ENCODE measurements at regions not wholly inside any gene's neighbourhood (a gene's known extent, or its start where the extent isn't known, plus 50 kb on each side); places are given as distances from the start of the nearest gene placed in this dataset.
"Not testable (repeated sequence)": the region's sequence is repeated elsewhere in the genome, so short reads cannot be mapped to it uniquely, and the experiment has no call there.

DNA sequence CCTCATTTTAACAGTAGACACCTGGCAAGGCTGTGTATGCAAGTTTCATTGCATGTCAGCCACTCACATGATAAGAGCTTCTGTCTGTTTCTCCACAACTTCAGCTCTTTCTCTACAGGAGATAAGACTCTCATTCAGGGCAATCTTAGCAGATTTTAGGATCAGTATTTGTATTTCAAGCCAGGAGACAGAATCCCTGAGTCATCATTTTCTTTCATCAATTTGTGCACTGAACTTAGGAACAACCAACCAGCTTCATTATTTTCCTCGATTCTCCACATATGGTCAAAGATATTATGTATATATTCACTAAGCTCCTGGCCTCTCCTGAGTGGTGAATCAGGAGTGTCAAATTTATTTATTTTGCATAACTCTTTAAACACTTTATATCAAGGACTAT lies 181.8 kb upstream of the CCNH start:
- DNase-seq, result no peak

DNA sequence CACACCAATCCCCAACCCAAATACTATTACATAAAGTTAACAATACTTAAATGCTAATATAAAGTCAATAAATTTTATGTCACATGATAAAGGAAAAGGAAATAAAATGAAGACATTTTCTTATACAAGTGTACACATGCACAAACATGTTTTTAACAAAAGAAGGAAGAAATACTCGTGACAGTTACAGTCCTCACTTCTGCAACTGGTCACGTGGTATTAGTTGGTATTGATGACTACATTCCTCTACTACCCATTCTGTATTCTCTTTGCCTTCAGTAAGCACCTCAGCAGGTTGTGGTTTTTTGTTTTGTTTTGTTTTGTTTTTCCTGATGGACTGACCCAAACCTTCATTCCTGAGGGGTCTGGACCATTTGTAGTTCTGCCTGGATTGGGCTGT lies 176.9 kb upstream of the CCNH start:
- DNase-seq, result no peak

DNA sequence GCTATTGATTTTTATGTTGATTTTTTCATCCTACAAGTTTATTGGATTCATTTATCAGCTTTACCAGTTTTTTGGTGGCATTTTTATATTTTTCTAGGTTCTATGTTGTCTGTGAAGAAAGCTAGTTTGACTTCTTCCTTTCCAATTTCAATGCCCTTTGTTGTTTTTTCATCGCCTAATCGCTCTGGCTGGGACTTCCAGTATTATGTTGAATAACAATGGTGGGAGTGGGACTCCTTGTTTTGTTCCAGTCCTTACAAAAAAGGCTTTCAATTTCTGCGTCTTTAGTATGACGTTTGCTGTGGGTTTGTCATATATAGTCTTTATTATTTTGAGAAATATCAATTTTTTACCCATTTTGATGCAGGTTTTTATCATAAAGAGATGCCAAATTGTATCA lies 175.6 kb upstream of the CCNH start:
- no peak for DNase-seq

DNA sequence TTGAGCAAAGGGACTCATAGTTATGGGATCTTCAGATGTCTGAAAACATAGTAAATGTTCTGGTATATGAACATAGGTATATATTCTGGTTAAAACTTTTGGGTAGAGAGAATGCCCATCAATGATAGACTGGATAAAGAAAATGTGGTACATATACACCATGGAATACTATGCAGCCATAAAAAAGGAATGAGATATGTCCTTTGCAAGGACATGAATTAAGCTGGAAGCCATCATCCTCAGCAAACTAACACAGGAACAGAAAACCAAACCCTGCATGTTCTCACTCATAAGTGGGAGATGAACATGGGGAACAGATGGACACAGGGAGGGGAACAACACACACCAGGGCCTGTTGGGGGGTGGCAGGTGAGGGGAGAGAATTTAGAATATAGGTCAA lies 171.0 kb upstream of the CCNH start:
- DNase-seq, result not testable (repeated sequence)

DNA sequence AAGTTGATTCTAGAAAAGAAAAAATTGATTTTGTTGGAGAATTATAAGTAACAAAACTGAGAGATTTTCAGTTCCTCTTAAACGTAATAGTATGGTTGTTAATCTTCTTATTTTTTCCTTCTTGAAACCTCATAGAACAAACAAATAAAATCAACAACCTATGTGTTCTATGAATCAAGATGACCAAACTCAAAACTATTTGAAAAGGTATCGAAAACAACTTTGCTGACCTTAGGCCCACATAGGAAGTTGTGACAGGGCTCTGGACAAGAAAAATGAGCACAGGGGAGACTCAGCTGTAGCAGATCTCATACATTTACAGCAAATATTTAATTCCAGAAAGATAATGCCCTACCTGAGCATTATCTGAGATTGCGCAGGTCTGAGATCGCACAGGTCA lies 169.4 kb upstream of the CCNH start:
- no peak for DNase-seq

DNA sequence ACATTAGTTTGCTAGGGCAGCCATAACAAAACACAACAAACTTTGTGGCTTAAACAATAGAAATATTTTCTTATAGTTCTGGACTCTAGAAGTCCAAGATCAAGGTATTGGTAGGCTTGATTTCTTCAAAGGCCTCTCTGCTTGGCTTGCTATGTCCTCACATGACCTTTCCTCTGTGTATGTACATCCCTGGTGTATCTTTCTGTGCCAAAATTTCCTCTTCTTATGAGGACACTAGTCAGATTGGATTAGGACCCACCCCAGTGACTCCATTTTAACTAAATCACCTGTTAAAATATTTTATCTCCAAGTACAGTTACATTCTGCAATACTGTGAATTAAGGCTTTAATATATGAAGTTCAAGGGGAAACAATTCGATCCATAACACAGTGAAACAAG lies 168.9 kb upstream of the CCNH start:
- DNase-seq, result no peak

DNA sequence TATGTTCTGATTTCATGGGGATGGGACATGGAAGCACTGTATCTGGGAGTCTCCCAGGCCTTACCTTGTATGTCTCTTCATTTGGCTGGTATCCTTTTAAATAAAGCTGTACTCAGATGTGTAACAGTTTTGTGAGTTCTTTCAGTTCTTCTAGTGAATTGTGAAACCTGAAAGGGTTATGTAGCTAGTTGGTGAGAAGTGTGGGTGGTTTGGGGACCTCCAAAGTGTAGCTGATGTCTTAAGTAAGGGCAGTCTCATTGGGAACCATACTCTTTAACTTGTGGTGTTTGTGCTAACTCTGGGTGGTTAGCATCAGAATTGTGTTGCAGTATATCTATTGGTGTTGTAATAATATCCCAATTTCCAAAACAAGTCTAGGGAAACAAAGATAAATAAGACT lies 166.9 kb upstream of the CCNH start:
- no peak for DNase-seq

DNA sequence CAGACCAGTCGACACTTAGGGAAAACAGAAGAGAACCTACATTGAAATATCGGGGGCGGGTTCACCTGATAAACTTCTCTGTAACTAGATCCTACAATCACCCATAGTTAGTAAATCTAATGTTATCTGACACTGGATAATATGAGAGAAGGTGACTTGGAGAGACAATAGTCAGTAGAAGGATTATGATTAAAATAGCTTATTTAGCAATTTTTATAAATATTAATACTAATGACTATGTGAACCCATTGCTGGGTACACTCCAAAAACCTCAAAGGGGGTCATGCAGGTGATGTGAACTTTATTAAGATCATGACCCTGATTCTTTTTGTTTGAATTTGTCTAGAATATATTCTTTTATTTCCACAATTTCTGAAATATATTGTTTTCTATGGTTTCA lies 164.1 kb upstream of the CCNH start:
- no peak for DNase-seq

DNA sequence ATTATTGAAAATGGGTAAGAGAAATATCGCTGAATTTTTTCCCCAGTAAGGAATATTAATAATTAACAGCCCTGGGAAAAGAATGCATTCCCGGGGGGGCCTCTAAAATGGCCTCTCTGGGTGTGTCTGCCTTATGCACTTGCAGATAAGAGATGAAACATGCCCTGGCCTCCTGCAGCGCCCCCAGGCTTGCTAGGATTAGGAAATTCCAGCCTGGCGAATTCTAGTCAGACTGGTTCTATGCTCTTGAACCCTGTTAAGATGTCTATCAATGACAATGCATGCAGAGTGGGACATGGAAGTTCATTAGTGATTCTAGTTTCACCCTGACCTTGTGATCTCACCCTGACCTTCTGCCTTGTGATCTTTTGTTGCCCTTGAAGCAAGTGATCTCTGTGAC lies 163.6 kb upstream of the CCNH start:
- DNase-seq, result not testable (repeated sequence)

DNA sequence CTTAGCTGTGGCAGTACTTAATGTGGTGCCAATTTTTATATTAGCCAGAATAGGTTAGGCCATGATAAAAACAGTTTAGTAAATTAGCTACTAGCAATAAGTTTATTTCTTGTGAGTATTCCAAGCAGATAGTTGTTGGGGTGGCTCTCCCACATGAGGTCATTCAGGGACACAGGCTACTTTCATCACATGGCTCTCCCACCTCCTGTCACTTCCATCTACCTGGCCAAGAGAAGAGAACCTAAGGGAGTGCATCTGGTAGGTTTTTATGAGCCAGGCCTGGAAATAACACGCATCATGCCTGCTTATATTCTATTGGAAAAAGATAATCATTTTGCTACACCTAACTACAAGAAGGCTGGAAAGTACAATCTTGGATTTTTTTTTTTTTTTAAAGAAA lies 161.4 kb upstream of the CCNH start:
- no peak for DNase-seq

DNA sequence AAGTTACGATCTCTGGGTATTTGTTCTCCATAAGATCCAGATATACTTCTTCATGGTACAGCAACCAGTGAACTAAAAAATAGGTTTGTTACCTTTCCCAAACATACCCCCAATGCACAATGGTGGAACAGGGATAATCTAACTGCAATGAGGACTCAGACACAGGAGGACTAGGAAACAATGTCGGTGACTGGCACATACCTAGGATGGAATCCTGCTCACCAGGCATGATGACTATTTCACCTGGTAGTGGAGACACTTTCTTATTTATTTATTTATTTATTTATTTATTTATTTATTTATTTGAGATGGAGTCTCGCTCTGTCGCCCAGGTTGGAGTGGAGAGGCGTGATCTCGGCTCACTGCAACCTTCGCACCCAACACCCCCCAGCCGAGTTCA lies 159.9 kb upstream of the CCNH start:
- DNase-seq, result no peak

DNA sequence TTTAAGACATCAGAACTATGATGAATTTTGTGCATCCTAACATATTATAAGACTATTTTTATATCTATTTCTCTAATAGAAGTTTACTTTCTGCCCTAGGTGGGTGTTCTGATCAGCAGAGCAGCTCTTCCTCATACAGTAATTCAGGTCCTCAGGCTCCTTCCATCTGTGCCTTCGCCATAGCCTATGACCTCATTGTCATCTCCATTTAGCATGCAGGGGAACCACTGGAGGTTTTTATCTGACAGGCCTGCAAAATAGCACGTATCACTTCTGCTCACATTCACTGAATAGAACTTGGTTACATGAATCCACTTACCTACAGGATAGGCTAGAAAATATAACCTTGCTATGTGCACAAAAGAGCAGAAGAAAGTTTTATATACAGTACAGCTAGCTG lies 159.4 kb upstream of the CCNH start:
- no peak for DNase-seq

DNA sequence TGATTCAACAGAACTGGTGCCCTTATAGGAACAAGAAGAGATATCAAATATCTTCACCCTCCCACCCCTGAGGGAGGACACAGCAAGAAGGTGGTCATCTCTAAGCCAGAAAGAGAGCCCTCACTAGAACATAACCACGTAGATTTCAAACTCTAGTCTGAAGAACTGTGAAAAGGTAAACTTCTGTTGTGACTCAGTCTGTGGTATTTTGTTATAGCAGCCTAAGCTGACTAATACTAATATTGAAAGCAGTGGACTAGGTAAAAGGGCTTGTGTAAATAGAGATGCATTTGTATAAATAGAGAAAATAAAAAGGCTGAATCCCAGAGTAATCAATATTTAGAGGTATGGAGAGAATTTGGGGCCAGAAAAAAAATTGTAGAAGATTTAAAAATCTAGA lies 157.6 kb upstream of the CCNH start:
- DNase-seq, result no peak

DNA sequence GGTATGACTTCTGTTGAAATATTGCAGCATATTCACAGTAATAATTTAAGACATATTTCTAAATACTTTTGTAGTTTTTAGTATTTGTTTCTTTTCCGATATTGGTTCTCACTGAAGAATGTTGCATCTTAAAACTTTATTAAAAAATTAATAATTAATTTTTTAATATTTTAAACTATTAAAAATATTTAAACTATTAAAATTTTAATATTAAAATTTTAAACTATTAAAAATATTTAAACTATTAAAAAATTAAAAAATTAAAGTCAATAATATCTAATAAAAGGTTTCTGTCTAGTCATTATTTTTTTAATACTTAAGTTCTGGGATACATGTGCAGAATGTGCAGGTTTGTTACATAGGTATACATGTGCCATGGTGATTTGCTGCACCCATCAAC lies 149.3 kb upstream of the CCNH start:
- no peak for DNase-seq

DNA sequence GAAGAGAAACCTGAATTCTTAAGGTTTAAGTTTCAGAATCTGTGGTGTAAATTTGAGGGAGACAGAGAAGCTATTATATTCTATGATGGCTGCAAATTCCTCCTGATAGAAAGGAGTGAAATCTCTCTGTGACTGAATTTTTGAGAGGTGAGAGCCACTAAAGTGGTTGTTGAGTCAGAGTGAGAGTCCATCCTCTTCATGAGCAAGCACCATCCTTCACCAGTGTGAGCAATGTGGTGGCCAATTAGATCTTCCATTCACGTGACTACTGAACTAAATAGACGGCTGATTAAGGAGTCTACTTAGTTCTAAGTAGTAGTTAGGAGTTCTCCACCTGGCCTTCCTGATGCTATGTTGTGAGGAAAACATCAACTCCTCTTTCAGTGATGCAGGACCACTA lies 147.8 kb upstream of the CCNH start:
- DNase-seq, result no peak

DNA sequence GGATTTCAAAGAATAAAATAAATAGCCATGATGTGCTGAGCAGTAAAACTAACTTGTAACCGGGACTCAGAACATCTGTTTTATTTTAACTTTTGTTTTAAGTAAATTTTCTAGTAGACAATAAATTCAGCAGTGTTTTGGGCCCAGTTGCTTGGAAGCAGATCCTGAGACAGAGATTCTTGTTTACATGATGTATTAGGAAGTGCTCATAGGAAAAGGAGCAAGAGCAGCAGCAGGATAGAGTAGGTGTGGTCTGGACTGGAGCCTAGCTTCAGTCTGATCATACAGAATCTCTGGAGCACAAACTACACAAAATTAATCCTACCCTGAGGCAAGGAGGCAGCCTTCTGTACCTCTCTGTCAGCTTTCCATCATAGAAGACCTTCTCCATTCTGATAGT lies 139.2 kb upstream of the CCNH start:
- no peak for DNase-seq

DNA sequence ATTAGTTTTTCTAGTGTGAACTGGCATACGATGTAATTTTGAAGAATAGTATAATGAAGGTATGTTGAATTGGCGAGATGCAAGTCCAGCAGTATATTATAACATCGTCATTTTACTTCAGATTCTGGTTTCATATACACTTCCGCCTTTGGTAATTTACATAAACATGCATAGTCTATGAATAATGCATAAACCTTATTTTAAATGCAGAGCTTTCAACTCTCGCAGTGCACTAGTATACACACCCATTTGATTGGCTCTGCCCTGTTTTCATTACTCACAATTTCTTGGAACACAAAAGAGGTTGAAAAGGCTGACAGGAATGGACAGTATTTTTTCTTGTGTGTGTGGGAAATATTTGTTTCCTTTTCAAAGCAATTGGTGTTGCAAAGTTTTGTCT lies 128.9 kb upstream of the CCNH start:
- DNase-seq, result no peak

DNA sequence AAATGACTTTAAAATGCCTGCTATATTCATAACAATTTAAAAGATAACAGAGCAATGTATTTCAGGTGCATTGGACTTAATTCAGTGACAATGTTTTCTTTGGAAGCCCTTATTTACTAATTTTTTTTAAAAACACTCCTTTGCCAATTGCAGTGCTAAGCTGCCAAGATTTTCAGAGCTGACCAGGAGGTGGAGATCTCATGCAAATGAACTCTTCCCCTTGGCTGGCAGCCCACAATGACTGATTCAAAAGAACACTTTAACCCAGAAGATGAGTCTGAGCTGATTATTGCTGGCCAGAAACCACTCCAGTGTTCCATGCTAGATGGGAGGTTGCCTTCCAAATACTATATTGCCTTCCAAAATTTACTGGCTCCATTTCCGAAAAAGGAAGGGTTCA lies 128.3 kb upstream of the CCNH start:
- peak in 1 of 2 experiments; percentile 23 for DNase-seq

DNA sequence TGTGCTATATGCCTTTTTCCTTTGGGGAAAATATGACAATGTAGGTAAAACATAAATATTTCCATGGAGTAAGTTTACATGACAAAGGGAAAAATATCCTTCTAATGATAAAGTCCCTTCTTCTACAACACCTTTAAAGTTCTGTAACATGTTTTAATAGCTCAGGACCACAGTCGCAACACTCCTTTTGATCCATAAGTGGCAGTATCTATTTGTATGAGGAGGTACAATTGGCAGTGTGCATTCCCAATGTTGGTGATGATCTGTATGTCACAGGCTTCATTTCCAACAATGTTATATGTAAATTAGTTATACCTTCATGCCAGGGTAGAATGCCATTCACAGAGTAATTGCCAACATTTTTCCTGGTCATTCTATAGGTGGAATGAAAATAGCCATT lies 127.1 kb upstream of the CCNH start:
- no peak for DNase-seq

DNA sequence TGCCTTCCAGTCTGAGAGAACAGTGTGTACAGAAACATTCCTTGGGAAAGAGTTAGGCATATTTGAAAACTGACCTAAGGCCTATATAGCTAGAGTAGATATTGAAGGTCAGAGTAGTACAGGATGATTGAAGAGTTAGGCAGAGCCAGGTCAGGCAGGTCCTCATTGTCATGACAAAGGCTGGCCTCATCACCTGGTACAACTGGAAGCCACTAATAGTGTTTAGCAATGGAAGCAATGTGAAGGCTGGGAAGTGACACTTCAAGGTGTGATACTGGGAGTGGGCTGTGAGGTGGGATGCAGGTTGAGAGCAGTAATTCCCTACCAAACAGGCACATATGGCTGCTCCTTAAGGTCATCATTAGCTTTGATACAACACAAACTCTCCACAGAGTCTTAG lies 123.6 kb upstream of the CCNH start:
- no peak for DNase-seq

DNA sequence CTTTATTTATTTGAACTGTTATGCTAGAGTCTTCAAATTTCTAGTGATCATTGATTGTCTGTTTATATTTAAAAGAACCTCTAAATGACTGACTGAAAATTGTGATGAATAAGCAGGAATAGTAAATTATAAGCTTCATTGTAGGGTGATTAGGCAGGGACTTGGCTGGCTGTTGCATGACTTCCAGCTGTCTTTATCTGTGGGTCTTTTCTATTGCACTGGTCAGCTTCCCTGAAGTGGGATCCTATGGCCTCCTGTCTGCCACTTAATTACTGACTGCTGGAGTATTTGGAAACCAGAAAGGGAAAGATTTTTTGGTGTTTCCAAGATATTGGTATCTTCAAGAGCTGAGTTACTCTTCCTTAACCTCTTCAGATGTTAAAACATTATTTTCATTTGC lies 123.0 kb upstream of the CCNH start:
- DNase-seq, result no peak

DNA sequence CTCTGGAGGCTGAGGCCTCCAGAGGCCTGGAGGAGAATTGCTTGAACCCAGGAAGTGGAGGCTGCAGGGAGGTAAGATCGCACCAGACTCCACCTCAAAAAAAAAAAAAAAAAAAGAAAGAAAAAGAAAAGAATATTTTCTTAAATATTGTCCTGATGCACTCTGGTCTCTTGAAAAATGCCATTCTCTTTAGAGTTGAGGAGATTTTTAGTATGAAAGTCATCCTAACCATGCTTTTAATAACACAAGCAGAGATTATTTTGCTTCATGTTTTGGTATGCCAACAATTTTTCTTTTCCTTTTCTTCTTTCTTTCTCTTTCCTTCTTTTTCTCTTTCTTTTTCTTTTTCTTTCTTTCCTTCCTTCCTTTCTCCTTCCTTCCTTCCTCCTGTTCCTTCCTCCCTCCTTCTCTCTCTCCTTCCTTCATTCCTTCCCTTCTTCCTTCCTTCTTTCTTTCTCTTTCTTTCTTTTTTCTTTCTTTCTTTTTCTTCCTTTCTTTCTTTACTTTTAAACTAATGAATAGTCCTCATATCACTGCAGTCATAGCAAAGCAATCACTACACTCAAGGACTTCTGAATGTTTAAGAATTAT lies 116.9 kb upstream of the CCNH start:
- DNase-seq, result no peak

DNA sequence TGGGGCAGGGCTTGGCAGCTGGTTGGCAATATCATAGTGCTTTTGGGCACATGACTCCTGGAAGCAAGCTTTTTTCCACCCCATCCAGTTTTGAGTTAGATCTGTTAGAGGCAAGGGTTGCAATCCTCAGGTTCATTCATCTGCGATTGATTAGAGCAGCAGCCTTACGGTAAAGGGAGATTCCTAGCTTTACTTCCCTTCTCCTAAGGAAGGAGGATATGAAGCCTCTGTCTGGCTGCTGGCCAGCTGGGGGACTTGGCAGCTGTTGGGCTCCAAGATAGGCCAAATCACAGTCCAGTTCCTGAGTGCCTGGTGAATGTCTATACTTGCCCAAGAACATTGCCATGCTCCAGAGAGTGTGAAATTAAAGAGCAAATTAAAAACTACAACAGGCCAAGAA lies 113.4 kb upstream of the CCNH start:
- no peak for DNase-seq

DNA sequence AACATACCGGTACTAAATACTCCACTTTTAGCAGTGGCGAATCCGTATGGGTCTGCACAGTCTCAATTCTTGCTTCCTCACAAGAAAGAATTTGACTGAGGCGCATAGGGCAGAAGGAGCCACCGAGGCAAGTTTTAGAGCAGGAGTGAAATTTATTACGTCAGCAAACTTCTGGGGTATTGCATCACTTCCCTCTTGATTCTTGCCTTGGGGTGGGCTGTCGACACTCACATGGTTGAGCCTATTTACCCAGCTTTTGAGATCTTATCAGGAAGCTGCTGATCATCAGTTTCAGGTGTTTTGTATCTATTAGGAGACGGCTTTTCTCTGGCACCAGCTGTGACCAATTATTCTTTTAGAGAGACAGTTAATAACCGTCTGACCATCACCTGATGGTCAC lies 111.5 kb upstream of the CCNH start:
- peak in 1 of 2 experiments; percentile 4 for DNase-seq

DNA sequence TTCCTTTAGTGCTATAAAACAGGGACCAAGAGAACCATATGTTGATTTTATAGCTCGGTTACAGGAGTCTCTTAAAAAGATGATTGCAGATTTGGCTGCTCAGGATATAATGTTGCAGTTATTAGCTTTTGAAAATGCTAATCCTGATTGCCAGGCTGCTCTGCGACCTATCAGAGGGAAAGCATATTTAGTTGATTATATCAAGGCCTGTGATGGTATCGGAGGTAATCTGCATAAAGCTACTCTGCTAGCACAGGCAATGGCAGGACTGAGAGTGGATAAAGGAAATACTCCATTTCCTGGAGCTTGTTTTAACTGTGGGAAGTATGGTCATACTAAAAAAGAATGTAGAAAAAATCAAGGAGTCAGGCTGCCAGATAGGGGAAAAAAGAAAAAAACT lies 99.0 kb upstream of the CCNH start:
- DNase-seq, result not testable (repeated sequence)

DNA sequence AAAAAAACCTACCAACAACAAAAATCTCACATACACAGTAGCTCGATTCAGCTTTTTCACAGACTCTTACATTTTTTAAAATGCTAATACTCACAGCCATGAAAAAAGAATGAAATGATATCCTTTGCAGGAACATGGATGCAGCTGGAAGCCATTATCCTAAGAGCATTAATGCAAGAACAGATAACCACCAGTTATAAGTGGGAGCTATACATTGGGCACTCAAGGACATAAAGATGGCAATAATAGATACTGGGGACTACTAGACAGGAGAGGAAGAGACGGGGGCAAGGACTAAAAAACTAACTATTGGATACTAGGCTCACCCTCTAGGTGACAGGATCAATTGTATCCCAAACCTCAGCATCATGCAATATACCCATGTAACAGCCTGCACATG lies 90.3 kb upstream of the CCNH start:
- no peak for DNase-seq

Data from SHP77 (cell line).